ENCODE measurements at regions not wholly inside any gene's neighbourhood (a gene's known extent, or its start where the extent isn't known, plus 50 kb on each side); places are given as distances from the start of the nearest gene placed in this dataset.

GRCh38 chr11:91156041-91156440, 933.2 kb upstream of the CHORDC1 start:
- TF ChIP-seq REST (IDR thresholded peaks at IDR 0.05; ENCODE audit: insufficient read depth in 1 of 2, low read depth in 2 of 2, low read length in 2 of 2) (no peak), POLR2AphosphoS5 (IDR thresholded peaks at IDR 0.05; ENCODE audit: low read depth, low read length) (no peak), SIN3A (IDR thresholded peaks at IDR 0.05; ENCODE audit: borderline replicate concordance, insufficient read depth, low read length) (no peak), TAF1 (IDR thresholded peaks at IDR 0.05; ENCODE audit: borderline replicate concordance, insufficient read depth, low read length) (no peak)
